Panc1 (cell line): ENCODE measurements at regions not wholly inside any gene's neighbourhood (a gene's known extent, or its start where the extent isn't known, plus 50 kb on each side); places are given as distances from the start of the nearest gene placed in this dataset.

Experiments used
- ATAC-seq: fragments of 200-7000 bp; cut with Tn5 transposase; 2 replicates; pipeline ENCODE4 v1.9.1; 2020; ENCODE audit warnings: mild to moderate bottlenecking, moderate library complexity
- BruUV-seq: library from RNA; stranded (reverse); fragments of 400-500 nt; replicated peaks from 2 replicates; lab custom pipeline; 2021; lab: Mats Ljungman, UMichigan
- CTCF ChIA-PET: fragments of 300-600 bp; sonication (Branson Sonifier 250); formaldehyde crosslinking; loops from one replicate; lab custom pipeline; 2022; ENCODE audit warnings: antibody characterized with exemption; lab: Charles Lee
- POLR2A ChIA-PET: fragments of 300-600 bp; sonication (Branson Sonifier 250); formaldehyde crosslinking; loops from one replicate; lab custom pipeline; 2022; ENCODE audit warnings: antibody characterized with exemption; lab: Charles Lee
- DNase-seq: peaks from one replicate; pipeline ENCODE4 v3.0.0-alpha.2; 2010; ENCODE audit warnings: low read depth, low spot score
- H3K27ac ChIP-seq: 2 replicates; pipeline ENCODE4 v1.5.1; 2011; ENCODE audit warnings: mild to moderate bottlenecking, low read length, inconsistent platforms
- H3K27me3 ChIP-seq: fragments of 200-500 bp; sonication (Bioruptor generic); 2 replicates; pipeline ENCODE4 v1.6.0; 2014; ENCODE audit warnings: low read length, inconsistent platforms; ENCODE audit not compliant: control insufficient read depth, insufficient read depth
- H3K36me3 ChIP-seq: fragments of 200-500 bp; sonication (Bioruptor generic); 2 replicates; pipeline ENCODE4 v1.5.1; 2014; ENCODE audit warnings: inconsistent platforms, mild to moderate bottlenecking, low read length, moderate library complexity; ENCODE audit not compliant: control insufficient read depth, insufficient read depth
- H3K4me1 ChIP-seq: 2 replicates; pipeline ENCODE4 v1.5.1; 2011; ENCODE audit warnings: inconsistent platforms, mild to moderate bottlenecking, low read length, moderate library complexity; ENCODE audit not compliant: control insufficient read depth, insufficient read depth
- H3K4me3 ChIP-seq, 2 experiments: 2 replicates each; pipeline ENCODE4 v1.5.1; 2011 to 2012; ENCODE audit warnings: low read depth in 2 of 2, low read length in 2 of 2, mild to moderate bottlenecking in 2 of 2, inconsistent platforms in 1 of 2, moderate library complexity in 1 of 2
- H3K9me3 ChIP-seq: fragments of 200-500 bp; sonication (Bioruptor generic); 2 replicates; pipeline ENCODE4 v1.5.1; 2014; ENCODE audit warnings: low read depth, mild to moderate bottlenecking, inconsistent platforms, low read length, moderate library complexity; ENCODE audit not compliant: control insufficient read depth, insufficient read depth
- CTCF ChIP-seq: fragments of 450-650 bp; IDR thresholded peaks from 2 replicates; pipeline ENCODE4 v1.5.1; 2017; ENCODE audit warnings: mild to moderate bottlenecking
- POLR2AphosphoS5 ChIP-seq: IDR thresholded peaks from 2 replicates; pipeline ENCODE4 v1.6.1; 2012; ENCODE audit warnings: mild to moderate bottlenecking, low read depth, low read length, moderate library complexity
- SIN3A ChIP-seq: IDR thresholded peaks from 2 replicates; pipeline ENCODE4 v1.6.1; 2012; ENCODE audit warnings: low read depth, mild to moderate bottlenecking, low read length, moderate library complexity, borderline replicate concordance; ENCODE audit not compliant: insufficient read depth
- TCF7L2 ChIP-seq: IDR thresholded peaks from 2 replicates; pipeline ENCODE4 v1.6.1; 2011; ENCODE audit warnings: mild to moderate bottlenecking, low read depth, low read length, inconsistent platforms
- in situ Hi-C: cut with HindIII; loops from 2 replicates; pipeline ENCODE4 v1.10.0; 2016; ENCODE audit warnings: low sequenced_read_pairs, low pct_unique_long_range_greater_than_20kb
- intact Hi-C: fragments of 100-400 bp; cut with micrococcal nuclease; formaldehyde crosslinking; loops from one replicate; pipeline ENCODE4 v1.10.0; 2022; ENCODE audit not compliant: unreplicated experiment
- TF ChIP-seq, protein P1 (sequence below), 2 experiments: IDR thresholded peaks; 2 replicates each; pipeline ENCODE4 v1.6.1; 2011 to 2012; ENCODE audit warnings: low read depth in 2 of 2, control low read depth in 1 of 2, low read length in 1 of 2, mild to moderate bottlenecking in 1 of 2, moderate library complexity in 1 of 2; ENCODE audit not compliant: insufficient read depth in 1 of 2

- in situ Hi-C loops (no loop called here), intact Hi-C loops (no loop called here)
- DNase-seq = no peak
- Histone ChIP-seq H3K9me3 (no peaks in the 10 kb centered on the region), H3K27me3 (no peaks in the 10 kb centered on the region), H3K36me3 (no peaks in the 10 kb centered on the region), H3K4me3 (no peak overlapping the region), H3K27ac (no peak overlapping the region), H3K4me1 (no peaks in the 10 kb centered on the region)
- TF ChIP-seq, protein P1, sequence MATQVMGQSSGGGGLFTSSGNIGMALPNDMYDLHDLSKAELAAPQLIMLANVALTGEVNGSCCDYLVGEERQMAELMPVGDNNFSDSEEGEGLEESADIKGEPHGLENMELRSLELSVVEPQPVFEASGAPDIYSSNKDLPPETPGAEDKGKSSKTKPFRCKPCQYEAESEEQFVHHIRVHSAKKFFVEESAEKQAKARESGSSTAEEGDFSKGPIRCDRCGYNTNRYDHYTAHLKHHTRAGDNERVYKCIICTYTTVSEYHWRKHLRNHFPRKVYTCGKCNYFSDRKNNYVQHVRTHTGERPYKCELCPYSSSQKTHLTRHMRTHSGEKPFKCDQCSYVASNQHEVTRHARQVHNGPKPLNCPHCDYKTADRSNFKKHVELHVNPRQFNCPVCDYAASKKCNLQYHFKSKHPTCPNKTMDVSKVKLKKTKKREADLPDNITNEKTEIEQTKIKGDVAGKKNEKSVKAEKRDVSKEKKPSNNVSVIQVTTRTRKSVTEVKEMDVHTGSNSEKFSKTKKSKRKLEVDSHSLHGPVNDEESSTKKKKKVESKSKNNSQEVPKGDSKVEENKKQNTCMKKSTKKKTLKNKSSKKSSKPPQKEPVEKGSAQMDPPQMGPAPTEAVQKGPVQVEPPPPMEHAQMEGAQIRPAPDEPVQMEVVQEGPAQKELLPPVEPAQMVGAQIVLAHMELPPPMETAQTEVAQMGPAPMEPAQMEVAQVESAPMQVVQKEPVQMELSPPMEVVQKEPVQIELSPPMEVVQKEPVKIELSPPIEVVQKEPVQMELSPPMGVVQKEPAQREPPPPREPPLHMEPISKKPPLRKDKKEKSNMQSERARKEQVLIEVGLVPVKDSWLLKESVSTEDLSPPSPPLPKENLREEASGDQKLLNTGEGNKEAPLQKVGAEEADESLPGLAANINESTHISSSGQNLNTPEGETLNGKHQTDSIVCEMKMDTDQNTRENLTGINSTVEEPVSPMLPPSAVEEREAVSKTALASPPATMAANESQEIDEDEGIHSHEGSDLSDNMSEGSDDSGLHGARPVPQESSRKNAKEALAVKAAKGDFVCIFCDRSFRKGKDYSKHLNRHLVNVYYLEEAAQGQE (IDR thresholded peaks at IDR 0.05; ENCODE audit: insufficient read depth in 1 of 2, low read depth in 2 of 2, low read length in 1 of 2) = no peak
- TF ChIP-seq CTCF (no peak), TCF7L2 (no peak), POLR2AphosphoS5 (no peak), SIN3A (no peak)
- no peak for ATAC-seq
- ChIA-PET POLR2A (no interaction called here), CTCF (no interaction called here)
- no TSS peak for BruUV-seq
Observed at GRCh38 chr12:98127854-98128253, 387.5 kb upstream of the TMPO start.

DNA sequence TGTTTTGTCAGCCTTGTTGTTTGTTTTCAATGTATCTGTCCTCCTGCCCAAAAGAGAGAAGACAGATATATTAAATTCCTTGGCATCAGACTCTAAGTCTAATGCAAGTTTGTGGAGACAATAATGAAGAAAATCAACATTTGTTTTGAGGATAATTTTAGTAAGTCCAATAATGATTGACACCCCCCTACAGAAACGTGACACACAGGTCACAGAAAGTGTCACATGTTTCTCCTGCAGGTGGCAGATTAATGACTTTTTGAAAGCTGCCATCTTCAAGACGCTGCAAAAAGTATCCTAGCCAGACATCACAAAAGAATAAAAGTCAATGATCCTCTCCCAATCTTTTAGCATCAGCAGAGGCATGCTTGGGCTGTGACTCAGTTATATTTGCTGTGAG is 378.8 kb upstream of the TMPO start:
- BruUV-seq = no TSS peak
- in situ Hi-C loops = no loop called here

More for the DNA sequence above, 378.8 kb upstream of the TMPO start:
- Histone ChIP-seq H3K27ac (no peak overlapping the region), H3K27me3 (no peaks in the 10 kb centered on the region), H3K36me3 (no peaks in the 10 kb centered on the region), H3K4me3 (no peak overlapping the region), H3K9me3 (no peaks in the 10 kb centered on the region), H3K4me1 (no peaks in the 10 kb centered on the region)
- ATAC-seq = no peak
- CTCF ChIA-PET = no interaction called here
- no peak for TF ChIP-seq SIN3A
- no peak for TF ChIP-seq CTCF
- TF ChIP-seq TCF7L2 = no peak
- DNase-seq = no peak
- POLR2A ChIA-PET = no interaction called here
- intact Hi-C loops = no loop called here
